ENCODE measurements at regions not wholly inside any gene's neighbourhood (a gene's known extent, or its start where the extent isn't known, plus 50 kb on each side); places are given as distances from the start of the nearest gene placed in this dataset.

GRCh38 chr3:22587446-22587845, 615.7 kb upstream of the UBE2E2 start:
- no peak overlapping the region for H3K27ac Mint-ChIP-seq (ENCODE audit: unreplicated experiment)
- ChIA-PET POLR2A (no interaction called here), CTCF (no interaction called here)
- no peak for DNase-seq
- TF ChIP-seq CTCF (IDR thresholded peaks at IDR 0.05; ENCODE audit: insufficient read depth in 1 of 2, low read depth in 1 of 2, low read length in 1 of 2, severe bottlenecking in 1 of 2, unreplicated experiment in 1 of 2), result no peak
- Histone ChIP-seq H3K27me3 (replicated peaks; ENCODE audit: control insufficient read depth, insufficient read depth, low read length) (no peaks in the 10 kb centered on the region), H3K4me1 (no peaks in the 10 kb centered on the region), H3K36me3 (ENCODE audit: control insufficient read depth, insufficient read depth, low read length) (no peaks in the 10 kb centered on the region), H3K9me3 (no peaks in the 10 kb centered on the region), H3K4me3 (ENCODE audit: low read depth, low read length) (no peak overlapping the region)
- no peaks in the 10 kb centered on the region for H3K36me3 Mint-ChIP-seq (ENCODE audit: insufficient read depth, unreplicated experiment)
- intact Hi-C loops (cut with micrococcal nuclease; ENCODE audit: unreplicated experiment), result no loop called here
- H3K9me3 Mint-ChIP-seq (ENCODE audit: unreplicated experiment), result no peaks in the 10 kb centered on the region
- no peaks in the 10 kb centered on the region for H3K27me3 Mint-ChIP-seq (ENCODE audit: insufficient read depth, unreplicated experiment)
- H3K4me1 Mint-ChIP-seq (ENCODE audit: low read depth, unreplicated experiment), result no peaks in the 10 kb centered on the region
- no TSS peak for BruUV-seq (replicated peaks)
- no peak overlapping the region for H3K4me3 Mint-ChIP-seq (ENCODE audit: unreplicated experiment)

GRCh38 chr3:22593638-22594037, 609.5 kb upstream of the UBE2E2 start:
- TF ChIP-seq CTCF (IDR thresholded peaks at IDR 0.05; ENCODE audit: insufficient read depth in 1 of 2, low read depth in 1 of 2, low read length in 1 of 2, severe bottlenecking in 1 of 2, unreplicated experiment in 1 of 2), result no peak
- Mint-ChIP-seq H3K9me3 (ENCODE audit: unreplicated experiment) (peaks cover 9% of the 10 kb centered on the region), H3K36me3 (ENCODE audit: insufficient read depth, unreplicated experiment) (no peaks in the 10 kb centered on the region), H3K4me1 (ENCODE audit: low read depth, unreplicated experiment) (no peaks in the 10 kb centered on the region), H3K27ac (ENCODE audit: unreplicated experiment) (no peak overlapping the region), H3K27me3 (ENCODE audit: insufficient read depth, unreplicated experiment) (peaks cover 8% of the 10 kb centered on the region), H3K4me3 (ENCODE audit: unreplicated experiment) (no peak overlapping the region)
- Histone ChIP-seq H3K9me3 (no peaks in the 10 kb centered on the region), H3K36me3 (ENCODE audit: control insufficient read depth, insufficient read depth, low read length) (no peaks in the 10 kb centered on the region), H3K4me3 (ENCODE audit: low read depth, low read length) (no peak overlapping the region), H3K27me3 (replicated peaks; ENCODE audit: control insufficient read depth, insufficient read depth, low read length) (no peaks in the 10 kb centered on the region), H3K4me1 (no peaks in the 10 kb centered on the region)
- no peak for DNase-seq
- ChIA-PET POLR2A (no interaction called here), CTCF (no interaction called here)
- no TSS peak for BruUV-seq (replicated peaks)
- intact Hi-C loops (cut with micrococcal nuclease; ENCODE audit: unreplicated experiment), result no loop called here

- intact Hi-C loops (cut with micrococcal nuclease; ENCODE audit: unreplicated experiment), result no loop called here
- Mint-ChIP-seq H3K4me3 (ENCODE audit: unreplicated experiment) (no peak overlapping the region), H3K9me3 (ENCODE audit: unreplicated experiment) (peaks cover 9% of the 10 kb centered on the region), H3K27me3 (ENCODE audit: insufficient read depth, unreplicated experiment) (peaks cover 8% of the 10 kb centered on the region), H3K36me3 (ENCODE audit: insufficient read depth, unreplicated experiment) (no peaks in the 10 kb centered on the region), H3K4me1 (ENCODE audit: low read depth, unreplicated experiment) (no peaks in the 10 kb centered on the region), H3K27ac (ENCODE audit: unreplicated experiment) (no peak overlapping the region)
- CTCF ChIA-PET, result no interaction called here
- DNase-seq, result no peak
- no TSS peak for BruUV-seq (replicated peaks)
- no peak for TF ChIP-seq CTCF (IDR thresholded peaks at IDR 0.05; ENCODE audit: insufficient read depth in 1 of 2, low read depth in 1 of 2, low read length in 1 of 2, severe bottlenecking in 1 of 2, unreplicated experiment in 1 of 2)
- H3K9me3 ChIP-seq, result no peaks in the 10 kb centered on the region
- POLR2A ChIA-PET, result no interaction called here
- no peaks in the 10 kb centered on the region for H3K4me1 ChIP-seq
- H3K36me3 ChIP-seq (ENCODE audit: control insufficient read depth, insufficient read depth, low read length), result no peaks in the 10 kb centered on the region
- no peak overlapping the region for H3K4me3 ChIP-seq (ENCODE audit: low read depth, low read length)
- no peaks in the 10 kb centered on the region for H3K27me3 ChIP-seq (replicated peaks; ENCODE audit: control insufficient read depth, insufficient read depth, low read length)
Measured at GRCh38 chr3:22594990-22595389, 608.1 kb upstream of the UBE2E2 start.

Measured in Caco-2 (cell line).